RKO (cell line): ENCODE measurements at regions not wholly inside any gene's neighbourhood (a gene's known extent, or its start where the extent isn't known, plus 50 kb on each side); places are given as distances from the start of the nearest gene placed in this dataset.
"Not testable (repeated sequence)": the region's sequence is repeated elsewhere in the genome, so short reads cannot be mapped to it uniquely, and the experiment has no call there.

Experiments used
- DNase-seq: peaks from one replicate; pipeline ENCODE4 v3.0.0-alpha.2; 2016; ENCODE audit warnings: low spot score

DNA sequence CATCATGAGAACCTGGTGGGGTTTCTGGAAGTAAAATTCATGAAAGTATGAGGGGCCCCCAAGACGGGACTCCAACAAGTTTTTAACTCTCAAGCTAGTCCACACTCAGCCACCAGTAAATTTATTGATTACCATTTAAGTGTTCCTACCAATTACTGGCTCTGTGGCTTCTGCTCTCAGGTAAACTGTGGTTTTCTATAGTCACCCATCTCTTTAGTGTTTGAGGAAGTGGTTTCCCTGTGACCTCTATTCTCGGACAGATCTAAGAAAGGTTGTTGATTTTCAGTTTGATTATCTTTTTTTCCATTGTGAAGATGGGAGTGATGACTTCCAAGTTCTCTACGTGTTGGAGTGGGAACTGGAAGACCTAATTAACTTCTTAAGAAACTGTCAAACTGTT lies 869.6 kb downstream of the CDY1 start:
- not testable (repeated sequence) for DNase-seq

DNA sequence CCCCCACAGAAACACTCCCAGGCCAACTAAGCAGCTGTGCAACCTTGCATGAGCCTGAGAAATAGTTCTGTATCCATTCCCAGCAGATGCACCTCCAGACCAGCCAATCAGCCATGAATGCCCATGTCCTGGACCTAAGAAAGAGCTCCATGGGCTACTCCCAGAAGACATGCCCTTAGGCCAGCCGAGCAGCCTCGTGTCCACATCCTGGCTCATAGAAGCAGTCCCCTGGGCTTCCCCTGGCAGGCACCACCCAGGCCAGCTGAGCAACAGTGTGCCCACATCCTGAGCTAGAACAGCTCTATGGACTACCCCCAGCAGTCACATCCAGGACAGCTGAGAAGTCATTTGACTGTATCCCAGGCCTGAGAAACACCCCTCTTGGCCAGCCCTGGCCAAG lies 899.5 kb downstream of the CDY1 start:
- DNase-seq, result not testable (repeated sequence)

DNA sequence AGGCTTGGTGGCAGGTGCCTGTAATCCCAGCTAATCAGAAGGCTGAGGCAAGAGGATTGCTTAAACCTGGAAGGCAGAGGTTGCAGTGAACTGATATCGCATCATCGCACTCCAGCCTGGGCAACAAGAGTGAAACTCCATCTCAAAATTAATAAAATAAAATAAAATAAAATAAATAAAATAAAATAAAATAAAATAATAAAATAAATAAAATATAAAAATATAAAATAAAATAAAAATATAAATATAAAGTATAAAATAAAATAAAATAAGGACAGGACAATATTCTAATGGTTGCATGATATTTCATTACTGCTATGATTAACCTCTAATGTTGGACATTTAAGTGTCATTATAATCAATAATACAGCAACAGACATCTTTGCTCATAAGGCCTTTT lies 933.1 kb downstream of the CDY1 start:
- no peak for DNase-seq

DNA sequence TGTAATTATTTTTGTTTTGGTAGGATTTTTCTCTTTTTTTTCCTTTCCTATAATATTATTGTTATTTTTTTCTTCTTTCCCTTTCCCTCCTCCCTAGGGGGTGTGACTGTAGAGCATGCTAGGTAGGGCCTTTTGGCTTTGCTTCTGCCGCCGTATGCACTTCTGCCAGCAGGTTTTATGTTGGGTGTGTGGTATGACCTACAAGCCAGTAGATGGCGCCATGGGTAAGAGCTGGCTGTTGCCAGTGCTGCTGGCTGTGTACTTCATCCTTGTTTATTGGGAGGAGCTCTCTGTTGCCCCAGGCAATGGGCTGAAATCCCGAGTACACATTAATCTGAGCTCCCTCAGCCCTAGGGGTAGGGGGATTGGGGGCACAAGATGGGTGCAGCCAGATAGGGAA lies 941.1 kb downstream of the CDY1 start:
- DNase-seq, result peak; percentile 0
